H9 (cell line): ENCODE measurements at regions not wholly inside any gene's neighbourhood (a gene's known extent, or its start where the extent isn't known, plus 50 kb on each side); places are given as distances from the start of the nearest gene placed in this dataset.

Experiments
- DNase-seq: peaks from one replicate; pipeline ENCODE4 v3.0.0-alpha.2; 2017
- H2AFZ ChIP-seq: one replicate; pipeline ENCODE4 v1.6.1; 2013; ENCODE audit warnings: mild to moderate bottlenecking, low read length, control low read depth, moderate library complexity
- H2AK5ac ChIP-seq: 2 replicates; pipeline ENCODE4 v1.6.1; 2013; ENCODE audit warnings: low read length, control low read depth, mixed read lengths; ENCODE audit not compliant: insufficient read length
- H2BK120ac ChIP-seq: one replicate; pipeline ENCODE4 v1.6.1; 2013; ENCODE audit warnings: low read depth, mild to moderate bottlenecking, low read length, control low read depth, inconsistent platforms; ENCODE audit not compliant: poor library complexity, severe bottlenecking
- H2BK12ac ChIP-seq: 2 replicates; pipeline ENCODE4 v1.6.1; 2013; ENCODE audit warnings: low read length, control low read depth, mixed read lengths, low read depth; ENCODE audit not compliant: insufficient read length
- H2BK15ac ChIP-seq: 2 replicates; pipeline ENCODE4 v1.6.1; 2013; ENCODE audit warnings: low read depth, low read length, control low read depth
- H2BK20ac ChIP-seq: one replicate; pipeline ENCODE4 v1.6.1; 2013; ENCODE audit warnings: low read depth, mild to moderate bottlenecking, low read length, control low read depth, inconsistent platforms; ENCODE audit not compliant: poor library complexity, severe bottlenecking
- H2BK5ac ChIP-seq: 2 replicates; pipeline ENCODE4 v1.6.1; 2013; ENCODE audit warnings: low read length, control low read depth, mixed read lengths; ENCODE audit not compliant: insufficient read length
- H3K14ac ChIP-seq: 2 replicates; pipeline ENCODE4 v1.6.1; 2013; ENCODE audit warnings: low read length, control low read depth; ENCODE audit not compliant: insufficient read depth
- H3K18ac ChIP-seq: 2 replicates; pipeline ENCODE4 v1.6.1; 2013; ENCODE audit warnings: low read depth, mild to moderate bottlenecking, mixed read lengths, low read length, control low read depth; ENCODE audit not compliant: insufficient read length
- H3K23ac ChIP-seq: 2 replicates; pipeline ENCODE4 v1.6.1; 2013; ENCODE audit warnings: low read length, control low read depth, mixed read lengths, low read depth; ENCODE audit not compliant: insufficient read length
- H3K23me2 ChIP-seq: 2 replicates; pipeline ENCODE4 v1.6.1; 2013; ENCODE audit warnings: low read depth, mild to moderate bottlenecking, mixed read lengths, low read length, control low read depth; ENCODE audit not compliant: insufficient read length, poor library complexity, severe bottlenecking
- H3K27ac ChIP-seq: 2 replicates; pipeline ENCODE4 v1.5.1; 2013; ENCODE audit warnings: low read length, control low read depth, mixed read lengths, low read depth; ENCODE audit not compliant: insufficient read length
- H3K27me3 ChIP-seq: 2 replicates; pipeline ENCODE4 v1.6.1; 2013; ENCODE audit warnings: low read length, control low read depth, inconsistent platforms; ENCODE audit not compliant: insufficient read depth
- H3K4ac ChIP-seq: 2 replicates; pipeline ENCODE4 v1.6.1; 2013; ENCODE audit warnings: low read depth, mild to moderate bottlenecking, control low read depth, inconsistent platforms, low read length, moderate library complexity
- H3K4me1 ChIP-seq: 2 replicates; pipeline ENCODE4 v1.6.1; 2013; ENCODE audit warnings: low read length, control low read depth, inconsistent platforms; ENCODE audit not compliant: insufficient read depth
- H3K4me2 ChIP-seq: 2 replicates; pipeline ENCODE4 v1.6.1; 2013; ENCODE audit warnings: low read length, control low read depth, mixed read lengths; ENCODE audit not compliant: insufficient read length, insufficient read depth
- H3K56ac ChIP-seq: 2 replicates; pipeline ENCODE4 v1.6.1; 2013; ENCODE audit warnings: low read depth, mild to moderate bottlenecking, mixed read lengths, low read length, control low read depth; ENCODE audit not compliant: insufficient read length
- H3K79me1 ChIP-seq: 2 replicates; pipeline ENCODE4 v1.6.1; 2013; ENCODE audit warnings: low read depth, mild to moderate bottlenecking, moderate library complexity, low read length, control low read depth, inconsistent platforms; ENCODE audit not compliant: insufficient read depth, poor library complexity, severe bottlenecking
- H3K79me2 ChIP-seq: 2 replicates; pipeline ENCODE4 v1.6.1; 2013; ENCODE audit warnings: low read length, control low read depth, inconsistent platforms; ENCODE audit not compliant: insufficient read depth
- H3K9ac ChIP-seq: 2 replicates; pipeline ENCODE4 v1.6.1; 2013; ENCODE audit warnings: low read length, control low read depth, mixed read lengths; ENCODE audit not compliant: insufficient read length; ENCODE audit errors: extremely low read depth
- H3K9me3 ChIP-seq: one replicate; pipeline ENCODE4 v1.6.1; 2013; ENCODE audit warnings: low read depth, low read length, inconsistent platforms; ENCODE audit not compliant: control insufficient read depth
- H3T11ph ChIP-seq: one replicate; pipeline ENCODE4 v1.6.1; 2013; ENCODE audit warnings: mild to moderate bottlenecking, low read length, control low read depth, inconsistent platforms
- H4K20me1 ChIP-seq: one replicate; pipeline ENCODE4 v1.6.1; 2013; ENCODE audit not compliant: control insufficient read depth, insufficient read length, insufficient read depth
- H4K5ac ChIP-seq: 2 replicates; pipeline ENCODE4 v1.6.1; 2013; ENCODE audit warnings: low read depth, mild to moderate bottlenecking, mixed read lengths, low read length, control low read depth; ENCODE audit not compliant: insufficient read length
- H4K8ac ChIP-seq: replicated peaks from 2 replicates; pipeline ENCODE4 v1.6.1; 2013; ENCODE audit warnings: low read length, control low read depth, mixed read lengths, low read depth; ENCODE audit not compliant: insufficient read length
- H4K91ac ChIP-seq: 2 replicates; pipeline ENCODE4 v1.6.1; 2013; ENCODE audit warnings: low read depth, mild to moderate bottlenecking, moderate library complexity, mixed read lengths, low read length, control low read depth; ENCODE audit not compliant: insufficient read length
- H3K27ac Mint-ChIP-seq, 3 experiments: 2 replicates in 2 of 3; 3 replicates in 1 of 3; pipeline ENCODE4 v1.8.0; 2020 to 2021; ENCODE audit warnings: mixed read lengths in 3 of 3, mild to moderate bottlenecking in 1 of 3, moderate library complexity in 1 of 3
- H3K27me3 Mint-ChIP-seq: 2 replicates; pipeline ENCODE4 v1.8.0; 2021; ENCODE audit warnings: low read depth, mild to moderate bottlenecking, moderate library complexity, mixed read lengths
- H3K36me3 Mint-ChIP-seq, 3 experiments: 2 replicates in 2 of 3; 3 replicates in 1 of 3; pipeline ENCODE4 v1.8.0; 2020 to 2021; ENCODE audit warnings: low read depth in 3 of 3, mixed read lengths in 3 of 3; ENCODE audit not compliant: insufficient read depth in 1 of 3
- H3K4me1 Mint-ChIP-seq, 2 experiments: 2 replicates each; pipeline ENCODE4 v1.8.0; 2020; ENCODE audit warnings: mixed read lengths in 2 of 2
- H3K4me3 Mint-ChIP-seq, 2 experiments: 2 replicates in 1 of 2; 3 replicates in 1 of 2; pipeline ENCODE4 v1.8.0; 2020 to 2021; ENCODE audit warnings: mild to moderate bottlenecking in 2 of 2, mixed read lengths in 2 of 2, moderate library complexity in 1 of 2
- H3K9me3 Mint-ChIP-seq, 2 experiments: 2 replicates in 1 of 2; 3 replicates in 1 of 2; pipeline ENCODE4 v1.8.0; 2020; ENCODE audit warnings: mild to moderate bottlenecking in 2 of 2, mixed read lengths in 2 of 2, moderate library complexity in 1 of 2
- CTCF ChIP-seq: fragments of 200-600 bp; sonication (generic); conservative IDR thresholded peaks from 3 replicates; pipeline ENCODE4 v1.8.0; 2021; ENCODE audit warnings: antibody characterized with exemption, mild to moderate bottlenecking
- WGBS: extraction: QIAGEN DNeasy Blood & Tissue Kit; methylation state at CpG from one replicate; pipeline ENCODE4 v1.1.7; 2013; ENCODE audit warnings: missing lambda C conversion rate, low lambda C conversion rate, mixed read lengths; ENCODE audit not compliant: insufficient read length; ENCODE audit errors: extremely low coverage; 5-methylcytosine and 5-hydroxymethylcytosine counted together

GRCh38 chr4:124401606-124402005 is 310.9 kb downstream of the ANKRD50 start:
- no peaks in the 10 kb centered on the region for H3K79me1 ChIP-seq

More at GRCh38 chr4:124401606-124402005, 310.9 kb downstream of the ANKRD50 start:
- Histone ChIP-seq H2BK12ac (no peak overlapping the region), H3K18ac (no peak overlapping the region), H3K56ac (no peak overlapping the region), H2AK5ac (no peak overlapping the region), H4K8ac (no peak overlapping the region), H4K20me1 (no peaks in the 10 kb centered on the region), H3K9me3 (no peaks in the 10 kb centered on the region), H3T11ph (no peak overlapping the region), H3K27me3 (no peaks in the 10 kb centered on the region), H3K4me2 (no peak overlapping the region), H3K27ac (no peak overlapping the region), H3K79me2 (no peaks in the 10 kb centered on the region), H3K23me2 (no peaks in the 10 kb centered on the region), H2BK120ac (no peak overlapping the region), H2AFZ (no peak overlapping the region), H2BK5ac (no peak overlapping the region), H3K23ac (no peak overlapping the region), H2BK15ac (no peak overlapping the region), H3K4ac (no peak overlapping the region), H2BK20ac (no peak overlapping the region), H4K91ac (no peak overlapping the region), H3K4me1 (no peaks in the 10 kb centered on the region), H3K9ac (no peak overlapping the region), H3K14ac (no peak overlapping the region), H4K5ac (no peak overlapping the region)
- Mint-ChIP-seq H3K27ac (no peak overlapping the region), H3K4me3 (no peak overlapping the region), H3K27me3 (no peaks in the 10 kb centered on the region), H3K4me1 (peaks cover 0 to 7% of the 10 kb centered on the region in 2 experiments; a peak in 1 of 4 replicates), H3K36me3 (peaks cover 0 to 5% (median 0%) of the 10 kb centered on the region in 3 experiments; a peak in 2 of 7 replicates), H3K9me3 (peaks cover 0 to 2% of the 10 kb centered on the region in 2 experiments; a peak in 1 of 5 replicates)
- TF ChIP-seq CTCF, result no peak
- DNase-seq, result no peak
- WGBS, result no CpG with 5 or more reads among the region's 3 CpGs
